Testis (tissue), 2 donors: ENCODE measurements at regions not wholly inside any gene's neighbourhood (a gene's known extent, or its start where the extent isn't known, plus 50 kb on each side); places are given as distances from the start of the nearest gene placed in this dataset.

ENCODE experiments used
- DNase-seq: peaks from one replicate; pipeline ENCODE4 v3.0.0-alpha.2; 2019
- H3K27ac ChIP-seq, 2 donors: fragments of 200-600 bp; sonication (generic); one replicate each; pipeline ENCODE4 v1.5.1; 2019
- H3K27me3 ChIP-seq: fragments of 200-600 bp; sonication (generic); one replicate; pipeline ENCODE4 v1.5.1; 2019
- H3K36me3 ChIP-seq: fragments of 200-600 bp; sonication (generic); one replicate; pipeline ENCODE4 v1.5.1; 2017; ENCODE audit warnings: low read depth; ENCODE audit errors: missing control alignments
- H3K4me1 ChIP-seq: fragments of 200-600 bp; sonication (generic); one replicate; pipeline ENCODE4 v1.5.1; 2019
- H3K4me3 ChIP-seq, 2 donors: fragments of 200-600 bp; sonication (generic); one replicate each; pipeline ENCODE4 v1.5.1; 2017 to 2019
- H3K9me3 ChIP-seq: fragments of 200-600 bp; sonication (generic); one replicate; pipeline ENCODE4 v1.5.1; 2017
- CTCF ChIP-seq, 3 experiments: fragments of 450-650 bp in 2 of 3; fragments of 200-600 bp in 1 of 3; sonication (generic) in 1 of 3; IDR thresholded peaks; one replicate each; pipeline ENCODE4 v1.5.1; 2016 to 2019; ENCODE audit warnings: antibody characterized with exemption in 3 of 3, mild to moderate bottlenecking in 2 of 3, moderate library complexity in 1 of 3
- POLR2A ChIP-seq: fragments of 450-650 bp; IDR thresholded peaks from one replicate; pipeline ENCODE4 v1.6.1; 2017; ENCODE audit warnings: antibody characterized with exemption, mild to moderate bottlenecking, moderate library complexity
- WGBS, 2 donors: methylation state at CpG; one replicate each; pipeline ENCODE4 v1.1.5; 2018; 5-methylcytosine and 5-hydroxymethylcytosine counted together
- intact Hi-C: fragments of 100-400 bp; cut with DNase I; formaldehyde crosslinking; loops from one replicate; pipeline ENCODE4 v1.15.1; 2023; ENCODE audit warnings: low total_unique reads

DNA sequence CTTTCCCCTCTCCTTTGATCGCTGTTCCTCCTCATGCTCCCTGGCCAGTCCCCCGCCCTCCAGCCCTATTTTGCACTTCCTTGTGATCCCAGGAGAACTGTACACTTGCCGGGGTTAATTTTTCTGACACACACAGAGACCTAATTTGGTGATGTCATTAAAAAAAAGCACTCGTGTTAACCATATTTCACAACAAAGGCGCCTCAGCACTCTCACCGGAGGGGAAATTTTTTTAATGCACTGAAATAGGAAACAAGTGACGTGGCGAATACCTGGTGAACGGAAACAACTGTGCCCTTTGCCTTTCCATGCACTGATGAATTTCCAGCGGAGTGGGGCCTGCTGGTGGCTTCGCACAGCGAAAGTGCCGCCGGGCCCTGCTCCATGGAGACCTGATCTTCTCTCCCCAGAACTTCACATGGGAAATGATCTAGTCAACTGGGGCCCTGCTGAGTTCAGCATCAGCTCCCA, 53.9 kb upstream of the TAGAP start:
- peak; percentile 20 for DNase-seq
- TF ChIP-seq POLR2A (no peak), CTCF (IDR thresholded peaks at IDR 0.05) (no peak)
- Histone ChIP-seq H3K27me3 (no peaks in the 10 kb centered on the region), H3K27ac (no peak overlapping the region), H3K9me3 (no peaks in the 10 kb centered on the region), H3K36me3 (no peaks in the 10 kb centered on the region), H3K4me1 (peaks cover 9% of the 10 kb centered on the region), H3K4me3 (no peak overlapping the region)
- 91 to 92% methylated on average over 14 of the region's 14 CpGs for WGBS, 2 donors
- intact Hi-C loops, result no loop called here

- TF ChIP-seq CTCF (IDR thresholded peaks at IDR 0.05) (no peak), POLR2A (no peak)
- H3K27me3 ChIP-seq, result no peaks in the 10 kb centered on the region
- no peaks in the 10 kb centered on the region for H3K9me3 ChIP-seq
- intact Hi-C loops, result no loop called here
- WGBS, 2 donors, result 95% methylated on average over 8 of the region's 8 CpGs
- DNase-seq, result peak; percentile 4
- no peak overlapping the region for H3K4me3 ChIP-seq
- H3K36me3 ChIP-seq, result no peaks in the 10 kb centered on the region
- no peak overlapping the region for H3K27ac ChIP-seq
- peaks cover 6% of the 10 kb centered on the region for H3K4me1 ChIP-seq
Observed at GRCh38 chr6:159097256-159097655, 52.5 kb upstream of the TAGAP start.

GRCh38 chr6:159095616-159096015, 50.8 kb upstream of the TAGAP start:
- WGBS, 2 donors, result 88% methylated on average over 6 of the region's 6 CpGs
- H3K4me1 ChIP-seq, result peaks cover 1% of the 10 kb centered on the region

DNA sequence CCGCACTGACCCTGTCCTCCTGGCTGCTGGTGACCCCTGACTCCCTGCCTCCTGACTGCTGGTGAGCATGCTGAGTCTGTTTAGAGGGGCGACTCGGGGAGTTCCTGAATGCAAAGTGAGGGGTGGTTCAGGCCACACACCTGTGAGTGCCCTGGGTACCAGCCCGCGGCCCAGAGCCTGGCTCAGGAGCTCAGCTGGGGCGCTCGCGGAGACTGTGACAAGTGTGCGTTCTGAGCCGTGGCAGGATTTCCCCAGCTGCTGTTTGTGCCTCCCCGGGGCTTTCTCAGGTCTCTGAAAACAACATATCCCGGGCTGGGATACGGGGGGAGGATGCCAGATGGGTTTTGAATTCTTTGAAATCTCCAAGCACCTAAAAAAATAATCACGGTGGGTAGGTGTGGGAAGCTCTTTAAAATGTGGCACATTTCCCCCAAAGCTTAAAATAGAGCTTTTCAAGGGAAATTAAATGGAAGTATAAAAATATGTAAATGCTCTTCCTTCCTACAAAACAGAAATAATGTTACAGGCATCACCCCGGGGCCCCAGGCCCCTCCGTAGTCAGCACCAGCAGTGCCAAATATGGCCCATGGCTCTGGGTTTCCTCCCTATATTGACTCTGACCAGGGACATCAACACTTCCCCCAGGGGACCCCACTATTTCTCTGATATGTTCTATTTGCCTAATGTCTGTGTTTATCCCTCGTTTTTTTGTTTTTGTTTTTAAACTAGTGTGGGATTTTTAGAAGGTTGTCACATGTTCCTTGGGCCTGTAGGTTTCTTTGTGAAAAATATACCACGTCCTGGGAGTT, 49.9 kb upstream of the TAGAP start:
- Histone ChIP-seq H3K27ac (no peak overlapping the region), H3K9me3 (no peaks in the 10 kb centered on the region), H3K36me3 (no peaks in the 10 kb centered on the region), H3K27me3 (no peaks in the 10 kb centered on the region), H3K4me1 (no peaks in the 10 kb centered on the region), H3K4me3 (peak overlapping the region in 1 of 2 donors; percentile 23)
- no peak for TF ChIP-seq POLR2A
- TF ChIP-seq CTCF (IDR thresholded peaks at IDR 0.05), result no peak
- DNase-seq, result peak; percentile 14
- WGBS, 2 donors, result 40 to 51% methylated on average over 14 to 18 of the region's 18 CpGs
- intact Hi-C loops, result no loop called here

More at GRCh38 chr6:159095616-159096015, 50.8 kb upstream of the TAGAP start:
- intact Hi-C loops, result no loop called here
- Histone ChIP-seq H3K9me3 (no peaks in the 10 kb centered on the region), H3K27ac (no peak overlapping the region), H3K36me3 (no peaks in the 10 kb centered on the region), H3K27me3 (no peaks in the 10 kb centered on the region), H3K4me3 (no peak overlapping the region)
- DNase-seq, result peak; percentile 2
- no peak for TF ChIP-seq CTCF (IDR thresholded peaks at IDR 0.05)
- TF ChIP-seq POLR2A, result no peak
